T1000 (cell line): ENCODE measurements at regions not wholly inside any gene's neighbourhood (a gene's known extent, or its start where the extent isn't known, plus 50 kb on each side); places are given as distances from the start of the nearest gene placed in this dataset.
"Not testable (repeated sequence)": the region's sequence is repeated elsewhere in the genome, so short reads cannot be mapped to it uniquely, and the experiment has no call there.

Source experiments
- DNase-seq: peaks from one replicate; lab custom pipeline; 2025; ENCODE audit warnings: mixed read lengths; lab: John Stamatoyannopoulos, UW

GRCh38 chr3:86887876-86888275 is 103.1 kb downstream of the VGLL3 start:
- no peak for DNase-seq

DNA sequence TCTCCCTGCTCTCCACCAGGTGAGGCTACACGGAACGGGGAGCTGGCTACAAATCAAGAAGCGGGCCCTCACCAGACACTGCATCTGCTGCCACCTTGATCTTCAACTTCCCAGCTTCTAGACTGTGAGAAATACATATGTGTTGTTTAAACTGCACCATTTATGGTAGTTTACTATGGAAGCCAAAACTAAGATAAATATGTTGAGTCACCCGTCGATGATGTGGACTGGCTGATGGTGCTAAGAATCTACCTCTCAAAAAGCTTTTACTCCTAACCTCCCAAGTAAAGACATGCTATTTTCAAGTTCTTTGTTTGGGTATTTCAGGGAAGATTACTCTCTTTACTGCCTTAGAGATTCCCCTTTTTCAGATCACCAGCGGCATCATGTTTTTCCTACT is 110.9 kb downstream of the VGLL3 start:
- DNase-seq: no peak

- not testable (repeated sequence) for DNase-seq
Measured at GRCh38 chr3:86876504-86877181, 114.3 kb downstream of the VGLL3 start.

GRCh38 chr3:86874790-86875189 is 116.2 kb downstream of the VGLL3 start:
- not testable (repeated sequence) for DNase-seq

GRCh38 chr3:86869566-86869965 is 121.4 kb downstream of the VGLL3 start:
- DNase-seq: no peak

DNA sequence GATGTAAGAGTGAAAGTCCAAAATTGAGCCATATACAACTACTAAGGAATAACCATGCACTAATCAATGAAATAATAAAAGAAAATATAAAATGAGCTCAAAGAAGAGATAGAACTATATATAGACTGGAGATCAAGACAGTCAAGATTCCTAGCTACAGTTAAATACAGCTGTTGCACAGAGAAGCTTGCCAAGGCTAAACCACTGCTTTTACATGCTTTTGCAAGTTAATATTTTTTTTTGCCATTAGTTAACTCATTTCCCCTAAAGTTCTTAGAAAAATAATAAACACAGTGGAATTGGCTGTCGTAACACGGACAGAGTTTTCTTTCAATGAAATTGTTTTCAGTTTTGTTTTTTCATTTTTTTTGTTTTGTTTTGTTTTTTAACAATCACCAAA is 123.0 kb downstream of the VGLL3 start:
- no peak for DNase-seq

- DNase-seq: no peak
Measured at GRCh38 chr3:86865506-86865905, 125.4 kb downstream of the VGLL3 start.

DNA sequence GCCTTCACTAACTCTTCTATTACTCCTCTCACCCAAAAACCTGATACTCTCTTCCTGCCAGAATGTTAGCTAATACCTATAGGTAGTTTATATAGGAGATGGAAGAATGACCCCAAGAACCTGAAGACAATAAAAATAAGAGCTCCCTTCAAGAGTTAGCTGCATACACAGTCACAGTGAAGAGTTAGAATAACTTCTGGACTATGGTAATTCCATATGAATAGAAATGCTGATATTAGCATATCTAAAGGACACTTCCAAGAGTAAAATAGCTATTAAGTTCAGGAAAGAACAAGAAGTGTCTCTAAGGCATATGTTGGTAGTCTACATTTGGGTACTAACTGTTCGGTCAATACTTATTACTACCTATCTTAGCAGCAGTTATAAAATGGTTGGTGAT is 134.2 kb downstream of the VGLL3 start:
- no peak for DNase-seq

DNA sequence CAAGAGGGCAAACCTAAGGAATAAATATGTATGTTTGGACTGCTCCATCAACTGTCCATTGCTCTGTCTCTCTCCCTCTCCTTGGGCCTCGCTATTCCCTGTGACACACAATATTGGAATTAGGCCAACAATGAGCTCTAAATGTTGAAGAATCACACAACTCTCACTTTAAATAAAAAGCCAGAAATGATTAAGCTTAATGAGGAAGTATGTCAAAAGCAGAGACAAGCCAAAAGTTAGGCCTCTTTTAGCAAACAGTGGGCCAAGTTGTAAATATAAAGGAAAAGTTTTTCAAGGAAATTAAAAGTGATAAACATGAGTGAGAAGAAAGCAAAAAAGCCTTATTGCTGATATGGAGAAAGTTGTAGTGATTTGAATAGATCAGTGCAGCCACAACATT is 141.0 kb downstream of the VGLL3 start:
- no peak for DNase-seq

DNA sequence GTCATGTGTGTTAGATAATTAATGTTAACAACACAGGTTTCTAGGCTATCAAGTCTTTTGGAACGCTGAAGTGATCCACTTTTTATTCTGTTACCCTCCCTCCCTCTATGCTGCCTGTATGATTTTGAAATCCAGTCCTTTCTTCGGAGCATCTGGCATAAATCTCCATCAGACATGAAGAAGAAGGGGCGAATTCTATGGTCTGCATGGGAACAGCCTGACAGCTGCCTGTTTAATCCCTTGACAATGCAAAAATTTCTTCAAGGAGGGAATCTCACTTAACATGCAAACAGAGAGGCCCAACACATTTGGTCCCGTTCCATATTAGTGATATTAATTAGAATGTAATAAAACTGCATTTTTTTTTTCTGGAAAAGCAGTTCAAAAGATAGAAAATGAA is 145.2 kb downstream of the VGLL3 start:
- DNase-seq: no peak

GRCh38 chr3:86838927-86839326 is 152.0 kb downstream of the VGLL3 start:
- DNase-seq: no peak

- no peak for DNase-seq
Measured at GRCh38 chr3:86837871-86838270, 153.1 kb downstream of the VGLL3 start.

GRCh38 chr3:86830566-86830965 is 160.4 kb downstream of the VGLL3 start:
- DNase-seq: no peak

- no peak for DNase-seq
Measured at GRCh38 chr3:86828751-86829150, 162.2 kb downstream of the VGLL3 start.

GRCh38 chr3:86827582-86827981 is 163.4 kb downstream of the VGLL3 start:
- DNase-seq: not testable (repeated sequence)

GRCh38 chr3:86826292-86826691 is 164.7 kb downstream of the VGLL3 start:
- no peak for DNase-seq

- no peak for DNase-seq
Measured at GRCh38 chr3:86815880-86816279, 175.1 kb downstream of the VGLL3 start.

GRCh38 chr3:86814918-86815655 is 175.9 kb downstream of the VGLL3 start:
- DNase-seq: no peak

GRCh38 chr3:86814321-86814720 is 176.6 kb downstream of the VGLL3 start:
- DNase-seq: no peak

GRCh38 chr3:86801921-86802320 is 189.0 kb downstream of the VGLL3 start:
- DNase-seq: no peak

- no peak for DNase-seq
Measured at GRCh38 chr3:86801066-86801465, 189.9 kb downstream of the VGLL3 start.

DNA sequence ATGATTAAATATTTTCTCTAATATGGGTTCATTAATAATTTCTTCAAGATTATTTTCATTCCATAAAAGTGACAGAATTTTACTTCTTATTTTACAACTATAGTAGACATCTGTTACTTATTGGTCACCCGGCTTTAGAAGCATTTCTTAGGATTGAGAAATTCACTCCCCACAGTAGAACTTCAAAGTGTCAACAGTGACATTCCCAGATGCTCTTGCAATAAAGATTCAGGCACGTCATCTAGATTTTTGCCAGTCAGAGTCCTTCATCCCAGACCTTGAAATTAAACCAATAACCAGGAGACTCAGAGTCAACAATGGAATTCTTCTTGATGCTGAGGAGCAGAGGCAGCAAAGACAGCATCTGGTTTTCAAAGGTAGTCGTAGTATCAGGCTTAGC is 190.8 kb downstream of the VGLL3 start:
- DNase-seq: no peak

DNA sequence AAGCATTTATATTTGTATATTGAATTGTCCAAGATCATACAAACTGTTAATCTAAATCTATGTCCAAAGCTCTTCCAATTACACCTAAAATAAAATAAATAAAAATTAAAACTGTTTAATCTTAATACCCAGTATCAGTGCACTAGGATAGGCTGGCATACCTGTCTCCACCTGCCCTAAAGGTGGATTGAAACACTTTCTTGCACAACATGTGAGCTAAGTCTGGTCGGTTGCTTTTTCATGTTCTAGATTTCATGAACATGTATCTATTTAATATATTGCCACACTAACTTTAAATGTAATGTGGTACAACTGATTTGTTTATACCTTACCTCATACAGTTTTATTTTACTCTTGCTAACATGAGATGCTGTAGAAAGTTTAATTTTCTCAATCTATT is 193.0 kb downstream of the VGLL3 start:
- no peak for DNase-seq
